ENCODE measurements at regions not wholly inside any gene's neighbourhood (a gene's known extent, or its start where the extent isn't known, plus 50 kb on each side); places are given as distances from the start of the nearest gene placed in this dataset.

GRCh38 chr2:217146956-217147355, 287.1 kb upstream of the TNP1 start:
- Mint-ChIP-seq H3K9me3 (peaks cover 0 to 7% (median 4%) of the 10 kb centered on the region in 6 donors), H3K36me3 (no peaks in the 10 kb centered on the region), H3K4me3 (no peak overlapping the region), H3K27ac (no peak overlapping the region), H3K4me1 (no peaks in the 10 kb centered on the region), H3K27me3 (ENCODE audit: low read depth in 3 of 3) (peaks cover 1 to 5% (median 2%) of the 10 kb centered on the region in 3 donors)
- DNase-seq: no peak

GRCh38 chr2:217142649-217143266, 282.9 kb upstream of the TNP1 start:
- DNase-seq: no peak
- peaks cover 2 to 34% (median 12%) of the 10 kb centered on the region in 6 donors for H3K9me3 Mint-ChIP-seq
- no peaks in the 10 kb centered on the region for H3K36me3 Mint-ChIP-seq
- H3K27me3 Mint-ChIP-seq (ENCODE audit: low read depth in 3 of 3): peaks cover 0 to 17% (median 2%) of the 10 kb centered on the region in 3 donors
- H3K27ac Mint-ChIP-seq: no peak overlapping the region
- H3K4me1 Mint-ChIP-seq: no peaks in the 10 kb centered on the region
- no peak overlapping the region for H3K4me3 Mint-ChIP-seq

- Mint-ChIP-seq H3K9me3 (peaks cover 4 to 34% (median 14%) of the 10 kb centered on the region in 6 donors), H3K27ac (no peak overlapping the region), H3K27me3 (ENCODE audit: low read depth in 3 of 3) (peaks cover 2 to 13% (median 9%) of the 10 kb centered on the region in 3 donors), H3K4me3 (no peak overlapping the region), H3K36me3 (no peaks in the 10 kb centered on the region), H3K4me1 (no peaks in the 10 kb centered on the region)
- no peak for DNase-seq
Observed at GRCh38 chr2:217138284-217138683, 278.4 kb upstream of the TNP1 start.

DNA sequence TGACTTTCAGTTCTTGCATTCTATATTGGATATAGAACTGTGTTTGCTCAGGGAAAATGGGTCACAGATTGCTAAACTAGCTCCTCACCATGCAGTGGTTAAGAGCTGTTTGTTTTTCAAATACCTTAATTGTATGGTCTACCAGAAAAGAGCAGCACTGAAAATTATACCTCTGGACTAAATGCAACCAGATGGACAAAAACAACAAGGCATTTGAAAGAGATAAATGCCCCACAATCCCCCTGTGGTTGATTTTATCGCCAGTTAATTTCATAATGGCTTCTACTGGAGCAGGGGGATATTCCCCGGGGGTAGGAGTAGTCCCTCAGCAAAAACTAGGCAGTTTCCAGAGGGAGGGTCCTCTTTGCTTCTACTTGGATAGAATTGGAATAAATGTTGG, 267.9 kb upstream of the TNP1 start:
- Mint-ChIP-seq H3K9me3 (no peaks in the 10 kb centered on the region), H3K36me3 (no peaks in the 10 kb centered on the region), H3K4me3 (no peak overlapping the region), H3K4me1 (no peaks in the 10 kb centered on the region), H3K27ac (no peak overlapping the region), H3K27me3 (ENCODE audit: low read depth in 3 of 3) (peaks cover 4 to 6% (median 6%) of the 10 kb centered on the region in 3 donors)
- DNase-seq: no peak

GRCh38 chr2:217125014-217125413, 265.1 kb upstream of the TNP1 start:
- no peaks in the 10 kb centered on the region for H3K4me1 Mint-ChIP-seq
- no peak overlapping the region for H3K4me3 Mint-ChIP-seq
- H3K36me3 Mint-ChIP-seq: no peaks in the 10 kb centered on the region

GRCh38 chr2:217124050-217124449, 264.2 kb upstream of the TNP1 start:
- no peaks in the 10 kb centered on the region for H3K9me3 Mint-ChIP-seq
- peaks cover 1 to 9% (median 4%) of the 10 kb centered on the region in 3 donors for H3K27me3 Mint-ChIP-seq (ENCODE audit: low read depth in 3 of 3)
- no peak overlapping the region for H3K27ac Mint-ChIP-seq
- no peaks in the 10 kb centered on the region for H3K4me1 Mint-ChIP-seq
- no peak overlapping the region for H3K4me3 Mint-ChIP-seq
- no peak for DNase-seq
- H3K36me3 Mint-ChIP-seq: no peaks in the 10 kb centered on the region

More at GRCh38 chr2:217125014-217125413, 265.1 kb upstream of the TNP1 start:
- DNase-seq: no peak
- Mint-ChIP-seq H3K27me3 (ENCODE audit: low read depth in 3 of 3) (peaks cover 2 to 9% (median 4%) of the 10 kb centered on the region in 3 donors), H3K9me3 (no peaks in the 10 kb centered on the region), H3K27ac (no peak overlapping the region)

DNA sequence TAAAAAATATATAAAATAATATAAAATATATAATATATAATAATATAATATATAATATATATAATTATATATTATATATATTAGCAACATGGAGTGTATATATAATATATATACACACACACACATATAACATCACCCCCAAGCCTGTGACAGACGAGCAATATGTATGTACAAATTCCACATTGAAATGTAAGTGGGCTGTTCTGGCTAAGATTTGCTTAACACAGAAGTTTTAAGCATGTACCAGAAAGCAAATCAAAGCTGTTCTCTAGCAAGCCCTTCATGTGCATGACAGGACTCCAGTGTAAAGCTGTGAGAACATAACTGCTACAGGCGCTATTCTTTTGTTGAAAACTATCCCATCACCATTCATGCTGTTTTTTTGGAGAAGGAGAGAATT, 261.7 kb upstream of the TNP1 start:
- Mint-ChIP-seq H3K4me3 (no peak overlapping the region), H3K9me3 (no peaks in the 10 kb centered on the region), H3K4me1 (no peaks in the 10 kb centered on the region), H3K27me3 (ENCODE audit: low read depth in 3 of 3) (peaks cover 2 to 7% (median 3%) of the 10 kb centered on the region in 3 donors), H3K36me3 (no peaks in the 10 kb centered on the region), H3K27ac (no peak overlapping the region)
- no peak for DNase-seq

DNA sequence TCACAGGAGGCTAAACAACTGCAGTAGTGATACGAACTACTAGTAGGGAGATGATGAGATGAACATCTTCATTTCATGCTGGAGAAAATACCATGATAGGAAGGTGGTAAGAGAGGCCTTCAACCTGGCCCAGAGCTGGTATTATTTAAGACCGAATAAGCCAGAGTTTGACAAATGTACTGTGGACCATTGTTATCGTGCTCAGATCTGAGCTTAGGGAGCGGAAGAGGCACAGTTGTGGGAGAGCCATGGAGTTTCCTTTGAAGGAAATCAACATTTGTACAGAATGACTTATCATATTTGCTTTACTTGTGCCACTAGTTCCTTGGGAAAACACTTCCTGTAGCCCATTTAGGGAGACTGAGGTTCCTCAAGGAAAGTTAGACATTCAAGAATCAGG, 260.6 kb upstream of the TNP1 start:
- no peak overlapping the region for H3K4me3 Mint-ChIP-seq
- H3K27ac Mint-ChIP-seq: no peak overlapping the region
- H3K9me3 Mint-ChIP-seq: peaks cover 0 to 3% (median 0%) of the 10 kb centered on the region in 6 donors
- no peaks in the 10 kb centered on the region for H3K4me1 Mint-ChIP-seq
- H3K36me3 Mint-ChIP-seq: no peaks in the 10 kb centered on the region
- DNase-seq: no peak
- peaks cover 2 to 7% (median 3%) of the 10 kb centered on the region in 3 donors for H3K27me3 Mint-ChIP-seq (ENCODE audit: low read depth in 3 of 3)

GRCh38 chr2:217118559-217119284, 258.9 kb upstream of the TNP1 start:
- peaks cover 0 to 3% (median 0%) of the 10 kb centered on the region in 6 donors for H3K9me3 Mint-ChIP-seq
- no peaks in the 10 kb centered on the region for H3K4me1 Mint-ChIP-seq
- H3K36me3 Mint-ChIP-seq: no peaks in the 10 kb centered on the region
- no peak for DNase-seq
- peaks cover 0 to 7% (median 3%) of the 10 kb centered on the region in 3 donors for H3K27me3 Mint-ChIP-seq (ENCODE audit: low read depth in 3 of 3)
- H3K4me3 Mint-ChIP-seq: no peak overlapping the region
- H3K27ac Mint-ChIP-seq: no peak overlapping the region

- H3K27ac Mint-ChIP-seq: no peak overlapping the region
- H3K36me3 Mint-ChIP-seq: no peaks in the 10 kb centered on the region
- H3K9me3 Mint-ChIP-seq: peaks cover 0 to 3% (median 0%) of the 10 kb centered on the region in 6 donors
- no peaks in the 10 kb centered on the region for H3K4me1 Mint-ChIP-seq
- no peak for DNase-seq
- H3K4me3 Mint-ChIP-seq: no peak overlapping the region
- peaks cover 3 to 4% (median 3%) of the 10 kb centered on the region in 3 donors for H3K27me3 Mint-ChIP-seq (ENCODE audit: low read depth in 3 of 3)
Observed at GRCh38 chr2:217117523-217117922, 257.7 kb upstream of the TNP1 start.

GRCh38 chr2:217116610-217117009, 256.7 kb upstream of the TNP1 start:
- peaks cover 2 to 3% (median 3%) of the 10 kb centered on the region in 3 donors for H3K27me3 Mint-ChIP-seq (ENCODE audit: low read depth in 3 of 3)
- H3K27ac Mint-ChIP-seq: no peak overlapping the region
- H3K9me3 Mint-ChIP-seq: peaks cover 0 to 3% (median 0%) of the 10 kb centered on the region in 6 donors

GRCh38 chr2:217114117-217114516, 254.3 kb upstream of the TNP1 start:
- peaks cover 0 to 3% (median 0%) of the 10 kb centered on the region in 6 donors for H3K9me3 Mint-ChIP-seq
- no peak overlapping the region for H3K4me3 Mint-ChIP-seq

More at GRCh38 chr2:217116610-217117009, 256.7 kb upstream of the TNP1 start:
- Mint-ChIP-seq H3K4me1 (no peaks in the 10 kb centered on the region), H3K4me3 (no peak overlapping the region), H3K36me3 (no peaks in the 10 kb centered on the region)
- DNase-seq: no peak

GRCh38 chr2:217113491-217113890, 253.6 kb upstream of the TNP1 start:
- Mint-ChIP-seq H3K4me3 (no peak overlapping the region), H3K36me3 (no peaks in the 10 kb centered on the region), H3K9me3 (peaks cover 0 to 3% (median 0%) of the 10 kb centered on the region in 6 donors), H3K4me1 (no peaks in the 10 kb centered on the region), H3K27me3 (ENCODE audit: low read depth in 3 of 3) (peaks cover 2 to 3% (median 3%) of the 10 kb centered on the region in 3 donors), H3K27ac (no peak overlapping the region)
- DNase-seq: no peak

More at GRCh38 chr2:217114117-217114516, 254.3 kb upstream of the TNP1 start:
- no peak for DNase-seq
- Mint-ChIP-seq H3K27ac (no peak overlapping the region), H3K27me3 (ENCODE audit: low read depth in 3 of 3) (peaks cover 2 to 3% (median 3%) of the 10 kb centered on the region in 3 donors), H3K36me3 (no peaks in the 10 kb centered on the region), H3K4me1 (no peaks in the 10 kb centered on the region)

DNA sequence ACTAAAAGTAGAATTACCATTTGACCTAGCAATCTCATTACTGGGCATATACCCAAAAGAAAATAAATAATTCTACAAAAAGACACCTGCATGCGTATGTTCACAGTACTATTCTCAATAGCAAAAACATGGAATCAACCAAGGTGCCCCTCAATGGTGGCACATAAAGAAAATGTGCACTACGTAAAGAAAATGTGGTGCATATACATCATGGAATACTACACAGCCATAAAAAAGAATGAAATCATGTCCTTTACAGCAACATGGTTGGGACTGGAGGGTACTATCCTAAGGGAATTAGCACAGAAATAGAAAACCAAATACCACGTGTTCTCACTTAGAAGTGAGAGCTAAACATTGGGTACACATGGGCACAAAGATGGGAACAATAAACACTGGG, 250.7 kb upstream of the TNP1 start:
- H3K27me3 Mint-ChIP-seq (ENCODE audit: low read depth in 3 of 3): peaks cover 2 to 4% (median 3%) of the 10 kb centered on the region in 3 donors
- no peak overlapping the region for H3K4me3 Mint-ChIP-seq
- no peaks in the 10 kb centered on the region for H3K4me1 Mint-ChIP-seq
- peaks cover 0 to 3% (median 0%) of the 10 kb centered on the region in 3 donors for H3K36me3 Mint-ChIP-seq
- H3K9me3 Mint-ChIP-seq: no peaks in the 10 kb centered on the region
- DNase-seq: no peak
- H3K27ac Mint-ChIP-seq: no peak overlapping the region
